ENCODE measurements at regions not wholly inside any gene's neighbourhood (a gene's known extent, or its start where the extent isn't known, plus 50 kb on each side); places are given as distances from the start of the nearest gene placed in this dataset.
"Not testable (repeated sequence)": the region's sequence is repeated elsewhere in the genome, so short reads cannot be mapped to it uniquely, and the experiment has no call there.

GRCh38 chr21:28723646-28724045 is 269.0 kb downstream of the LTN1 start:
- DNase-seq (ENCODE audit: low spot score) (no peak), ATAC-seq (no peak)

- no peak for DNase-seq (ENCODE audit: low spot score)
- ATAC-seq, result no peak
Measured at GRCh38 chr21:28719723-28720122, 273.0 kb downstream of the LTN1 start.

- DNase-seq (ENCODE audit: low spot score) (no peak), ATAC-seq (no peak)
Measured at GRCh38 chr21:28714777-28715464, 277.8 kb downstream of the LTN1 start.

- DNase-seq (ENCODE audit: low spot score) (no peak), ATAC-seq (no peak)
Measured at GRCh38 chr21:28712411-28712810, 280.3 kb downstream of the LTN1 start.

GRCh38 chr21:28705616-28706015 is 287.1 kb downstream of the LTN1 start:
- DNase-seq (ENCODE audit: low spot score) (no peak), ATAC-seq (no peak)

- ATAC-seq, result no peak
- no peak for DNase-seq (ENCODE audit: low spot score)
Measured at GRCh38 chr21:28704746-28705145, 287.9 kb downstream of the LTN1 start.

- no peak for DNase-seq (ENCODE audit: low spot score)
- no peak for ATAC-seq
Measured at GRCh38 chr21:28703861-28704260, 288.8 kb downstream of the LTN1 start.

- no peak for DNase-seq (ENCODE audit: low spot score)
- peak; percentile 44 for ATAC-seq
Measured at GRCh38 chr21:28699596-28700259, 292.9 kb downstream of the LTN1 start.

GRCh38 chr21:28699186-28699585 is 293.5 kb downstream of the LTN1 start:
- ATAC-seq (no peak), DNase-seq (ENCODE audit: low spot score) (no peak)

- DNase-seq (ENCODE audit: low spot score) (no peak), ATAC-seq (no peak)
Measured at GRCh38 chr21:28696844-28697410, 295.8 kb downstream of the LTN1 start.

GRCh38 chr21:28693476-28693875 is 299.2 kb downstream of the LTN1 start:
- no peak for DNase-seq (ENCODE audit: low spot score)
- no peak for ATAC-seq

GRCh38 chr21:28690196-28690595 is 302.5 kb downstream of the LTN1 start:
- DNase-seq (ENCODE audit: low spot score) (no peak), ATAC-seq (no peak)

- ATAC-seq, result no peak
Measured at GRCh38 chr21:28688381-28688780, 304.3 kb downstream of the LTN1 start.

GRCh38 chr21:28687586-28687985 is 305.1 kb downstream of the LTN1 start:
- DNase-seq (ENCODE audit: low spot score) (no peak), ATAC-seq (no peak)

More at GRCh38 chr21:28688381-28688780, 304.3 kb downstream of the LTN1 start:
- no peak for DNase-seq (ENCODE audit: low spot score)

GRCh38 chr21:28683982-28684752 is 308.5 kb downstream of the LTN1 start:
- no peak for ATAC-seq
- DNase-seq (ENCODE audit: low spot score), result no peak

GRCh38 chr21:28682884-28683283 is 309.8 kb downstream of the LTN1 start:
- DNase-seq (ENCODE audit: low spot score); ATAC-seq: not testable (repeated sequence)

GRCh38 chr21:28677096-28677495 is 315.6 kb downstream of the LTN1 start:
- not testable (repeated sequence) for ATAC-seq

GRCh38 chr21:28675331-28676041 is 317.2 kb downstream of the LTN1 start:
- DNase-seq (ENCODE audit: low spot score) (no peak), ATAC-seq (no peak)

More at GRCh38 chr21:28677096-28677495, 315.6 kb downstream of the LTN1 start:
- not testable (repeated sequence) for DNase-seq (ENCODE audit: low spot score)

GRCh38 chr21:28674763-28675162 is 317.9 kb downstream of the LTN1 start:
- ATAC-seq, result no peak
- no peak for DNase-seq (ENCODE audit: low spot score)

- ATAC-seq (no peak), DNase-seq (ENCODE audit: low spot score) (no peak)
Measured at GRCh38 chr21:28671549-28672195, 321.0 kb downstream of the LTN1 start.
